GM19023 (cell line): ENCODE measurements at regions not wholly inside any gene's neighbourhood (a gene's known extent, or its start where the extent isn't known, plus 50 kb on each side); places are given as distances from the start of the nearest gene placed in this dataset.
"Not testable (repeated sequence)": the region's sequence is repeated elsewhere in the genome, so short reads cannot be mapped to it uniquely, and the experiment has no call there.

Experiments used
- ATAC-seq: cut with Tn5 transposase; IDR thresholded peaks from one replicate; pipeline ENCODE4 v1.9.1; 2021; ENCODE audit warnings: mild to moderate bottlenecking, moderate library complexity; ENCODE audit not compliant: unreplicated experiment

DNA sequence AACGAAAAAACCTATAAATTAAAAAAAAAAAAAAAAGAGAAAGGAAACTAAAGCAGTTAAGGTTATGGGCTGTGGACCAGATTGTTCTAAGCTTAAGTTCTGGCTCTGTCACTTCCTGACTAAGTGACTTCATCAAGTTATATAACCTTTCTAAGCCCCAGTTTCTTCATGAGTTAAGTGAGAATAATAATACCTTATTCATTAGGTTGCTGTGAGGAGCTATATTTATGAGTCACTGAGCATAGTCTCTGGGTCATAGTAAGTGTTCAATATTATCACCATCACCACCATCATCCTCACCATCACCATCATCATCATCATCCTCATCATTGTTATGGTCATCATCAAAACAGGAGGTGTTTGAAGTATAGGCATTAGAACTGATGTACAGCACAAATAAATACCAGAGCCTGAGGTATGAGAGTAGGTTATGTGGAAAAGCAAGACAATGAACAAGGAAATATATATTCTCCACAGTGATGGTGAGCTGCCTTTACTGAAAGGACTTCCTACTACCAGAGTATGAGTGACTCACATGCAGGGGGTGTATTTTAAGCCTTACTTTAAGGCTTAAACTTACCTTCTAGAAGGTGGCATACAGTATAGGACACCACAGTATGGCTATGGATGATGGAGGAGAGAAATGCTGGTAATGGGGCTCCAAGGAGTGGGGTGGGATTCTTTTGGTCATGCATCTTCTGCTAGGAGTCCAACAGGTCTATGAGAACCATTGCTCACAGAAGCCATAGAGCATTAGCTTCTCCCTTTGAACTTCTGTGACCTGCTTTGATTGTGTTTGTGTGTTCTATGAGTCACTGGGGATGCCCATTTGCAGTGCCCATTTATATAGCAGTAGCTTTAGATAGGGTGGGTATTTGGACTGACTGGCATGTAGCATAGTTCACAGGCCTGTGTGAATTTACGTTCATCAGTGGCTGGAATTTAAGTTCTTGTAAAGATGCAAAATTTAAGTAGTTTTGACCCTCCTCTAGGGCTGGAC lies 104.4 kb downstream of the KLF5 start:
- ATAC-seq: no peak

DNA sequence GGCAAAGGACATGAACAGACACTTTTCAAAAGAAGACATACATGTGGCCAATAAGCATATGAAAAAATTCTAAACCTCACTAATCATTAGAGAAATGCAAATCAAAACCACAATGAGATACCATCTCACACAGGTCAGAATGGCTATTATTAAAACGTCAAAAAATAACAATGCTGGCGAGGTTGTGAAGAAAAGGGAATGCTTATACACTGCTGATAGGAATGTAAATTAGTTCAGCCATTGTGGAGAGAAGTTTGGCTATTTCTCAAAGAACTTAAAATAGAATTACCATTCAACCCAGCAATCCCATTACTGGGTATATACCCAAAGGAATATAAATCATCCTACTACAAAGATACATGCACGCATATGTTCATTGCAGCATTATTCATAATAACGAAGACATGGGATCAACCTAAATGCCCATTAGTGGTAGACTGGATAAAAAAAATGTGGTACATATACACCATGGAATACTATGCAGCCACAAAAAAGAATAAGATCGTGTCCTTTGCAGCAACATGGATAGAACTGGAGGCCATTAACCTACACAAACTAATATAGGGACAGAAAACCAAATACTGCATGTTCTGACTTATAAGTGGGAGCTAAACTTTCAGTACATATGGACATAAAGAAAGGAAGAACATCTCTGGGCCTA lies 101.7 kb downstream of the KLF5 start:
- not testable (repeated sequence) for ATAC-seq

DNA sequence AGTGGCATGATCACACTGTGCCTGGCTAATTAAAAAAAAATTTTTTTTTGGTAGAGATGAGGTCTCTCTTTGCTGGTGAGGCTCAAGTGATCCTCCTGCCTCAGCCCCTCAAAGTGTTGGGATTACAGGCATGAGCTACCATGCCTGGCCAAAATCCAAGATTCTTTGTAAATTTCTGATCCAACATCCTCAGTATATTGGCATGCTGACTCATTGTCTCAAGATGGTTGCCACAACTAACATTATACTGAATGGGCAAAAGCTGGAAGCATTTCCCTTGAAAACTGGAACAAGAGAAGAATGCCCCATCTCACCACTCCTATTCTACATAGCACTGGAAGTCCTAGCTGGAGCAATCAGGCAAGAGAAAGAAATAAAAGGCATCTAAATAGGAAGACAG lies 100.0 kb downstream of the KLF5 start:
- no peak for ATAC-seq

DNA sequence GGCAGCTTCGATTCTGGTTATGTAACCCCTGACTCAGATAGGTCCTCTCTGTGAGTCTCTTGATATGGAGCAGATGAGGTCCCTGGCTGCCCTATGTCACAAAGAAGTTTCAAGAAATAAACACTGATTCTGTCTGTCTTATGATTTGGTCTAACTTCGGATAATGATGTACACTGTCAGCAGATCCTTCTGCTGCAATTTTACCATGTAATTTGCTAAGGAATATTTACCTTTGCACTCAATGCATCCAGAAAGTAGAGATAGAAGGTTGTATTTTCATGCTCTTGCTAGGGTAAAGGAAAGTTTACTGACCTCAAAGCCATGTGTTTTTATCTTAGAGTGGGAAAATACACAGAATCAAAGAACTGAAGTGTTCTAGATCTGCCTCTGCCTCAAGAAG lies 98.2 kb downstream of the KLF5 start:
- no peak for ATAC-seq

DNA sequence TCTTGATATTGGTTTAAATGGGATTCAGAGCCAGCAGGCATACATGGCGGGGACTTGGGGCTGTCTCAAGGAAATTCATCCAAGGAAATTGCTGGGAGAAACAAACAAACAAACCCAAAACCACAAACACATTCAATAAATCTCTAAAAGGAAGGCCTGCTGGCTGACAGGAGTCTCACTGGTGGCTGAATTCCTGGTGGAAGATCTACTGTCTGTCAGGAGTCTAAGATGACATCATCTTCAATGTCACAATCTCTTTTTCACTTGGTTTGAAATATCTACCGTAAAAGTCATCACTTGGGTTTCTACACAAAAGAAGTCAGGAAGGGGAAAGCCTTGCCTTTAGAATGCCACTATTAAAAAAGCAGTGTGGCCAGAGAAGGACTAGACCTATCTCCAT lies 87.9 kb downstream of the KLF5 start:
- no peak for ATAC-seq

DNA sequence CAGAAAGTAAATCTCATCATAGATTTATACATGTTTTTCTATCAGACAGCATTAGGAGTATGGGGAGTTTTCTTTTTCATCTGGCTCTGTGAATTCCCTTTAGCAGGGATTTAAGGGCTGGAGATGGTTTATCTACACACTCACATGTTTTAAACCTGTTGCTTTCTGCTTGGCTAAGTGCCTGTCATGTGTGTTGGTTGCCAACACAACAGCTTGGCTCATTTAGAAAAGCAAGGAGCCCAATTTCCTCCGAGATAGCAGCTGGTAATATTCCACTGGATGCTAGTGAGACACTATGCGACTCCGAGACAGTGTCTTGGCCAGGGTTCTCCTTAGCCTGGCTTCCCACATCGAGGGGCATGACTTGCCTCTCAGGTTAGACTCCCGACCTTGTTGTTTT lies 83.3 kb downstream of the KLF5 start:
- ATAC-seq: no peak

DNA sequence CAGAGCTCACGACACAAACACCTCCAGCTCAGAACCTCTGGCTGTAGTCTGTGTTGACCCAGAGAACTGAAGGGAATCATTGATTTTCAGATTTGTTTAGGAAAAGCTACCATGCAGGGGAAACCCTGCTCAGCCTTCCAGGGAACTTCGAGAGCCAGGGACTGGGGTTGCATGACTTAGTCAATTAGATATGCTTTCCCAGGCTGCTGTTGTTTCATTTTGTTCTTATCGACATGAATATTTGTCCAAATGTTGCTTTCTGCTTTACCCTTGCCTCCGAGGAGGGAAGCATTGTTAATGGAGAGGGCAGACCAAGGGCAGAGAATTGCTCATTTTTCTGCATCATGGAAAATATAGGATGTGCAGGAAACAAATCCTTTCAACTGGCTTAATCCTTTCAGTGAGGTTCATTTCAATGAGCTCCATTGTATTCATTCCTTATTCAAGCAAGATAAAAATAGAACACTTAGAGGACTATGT lies 82.5 kb downstream of the KLF5 start:
- no peak for ATAC-seq

DNA sequence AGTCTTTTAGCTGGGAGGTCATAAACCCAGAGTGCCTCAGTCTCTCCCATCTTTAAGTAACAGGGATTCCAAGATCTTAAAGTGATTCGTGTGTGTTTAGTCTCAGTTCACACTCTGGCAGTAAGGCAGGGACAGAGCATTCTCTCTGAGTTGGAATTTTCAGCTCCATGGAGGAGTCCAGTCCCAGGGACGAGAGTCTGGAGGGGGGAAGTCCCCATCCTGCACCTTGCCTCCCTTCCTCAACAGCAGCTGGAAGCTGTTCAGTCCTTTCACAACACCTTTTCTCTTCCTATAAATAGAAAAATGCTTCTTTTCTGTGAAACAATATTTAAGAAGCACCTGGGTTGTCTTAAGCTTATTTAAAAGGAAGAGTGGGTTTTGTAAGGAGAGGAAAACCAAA lies 82.0 kb downstream of the KLF5 start:
- no peak for ATAC-seq

DNA sequence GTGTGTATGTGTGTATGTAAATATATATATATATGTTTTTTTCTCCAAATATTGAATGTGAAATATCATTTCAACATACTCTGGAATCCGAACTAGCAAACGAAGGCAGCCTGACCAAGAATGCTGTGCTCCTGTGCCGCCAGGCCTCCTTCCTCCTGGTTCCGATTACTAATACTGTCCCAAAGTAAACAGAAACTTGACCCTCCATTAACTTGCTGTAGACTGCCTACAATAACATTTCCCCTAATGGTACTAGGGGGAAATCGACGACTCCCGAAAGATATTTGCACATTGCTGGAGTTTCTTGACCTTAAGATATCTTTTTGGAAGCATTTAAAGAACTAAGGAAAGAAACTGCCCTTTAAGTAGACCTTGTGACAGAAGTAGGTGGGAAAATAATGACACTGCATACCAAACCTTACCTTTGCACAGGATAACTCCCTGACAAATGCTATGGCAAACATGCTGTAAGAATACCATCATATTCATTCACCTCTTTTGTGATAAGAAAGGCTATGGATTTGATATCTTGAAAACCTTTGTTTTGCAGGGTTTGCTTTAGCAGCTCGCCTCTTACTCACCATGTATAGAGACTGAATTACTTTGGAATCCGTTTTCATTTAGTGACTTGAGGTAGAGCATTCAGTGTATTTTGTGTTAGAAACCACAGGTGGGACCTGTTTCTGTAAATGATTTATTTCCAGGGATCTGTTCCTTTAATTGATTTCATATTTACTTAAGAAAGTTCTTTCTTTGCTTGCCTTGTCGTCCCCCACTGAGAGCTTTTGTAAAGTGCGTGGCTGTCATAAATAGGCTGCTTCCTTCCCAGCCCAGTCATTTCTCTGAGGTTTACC lies 80.1 kb downstream of the KLF5 start:
- no peak for ATAC-seq

DNA sequence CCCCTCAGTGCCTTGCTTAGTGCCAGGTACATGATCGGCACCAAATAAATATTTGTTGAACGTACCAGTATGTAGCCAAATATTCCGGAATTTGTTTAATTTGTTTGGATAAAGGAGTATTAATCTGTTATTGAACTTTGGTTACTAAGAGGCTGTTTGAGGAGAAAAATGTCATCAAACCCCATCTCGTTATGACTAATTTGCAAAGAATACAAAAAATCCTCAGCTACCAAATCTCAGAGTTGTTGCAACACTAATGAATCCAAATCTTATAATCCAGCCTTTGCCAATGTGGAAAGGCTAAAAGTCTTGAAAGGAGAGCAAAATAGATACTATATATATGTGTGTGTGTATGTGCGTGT lies 79.5 kb downstream of the KLF5 start:
- no peak for ATAC-seq

DNA sequence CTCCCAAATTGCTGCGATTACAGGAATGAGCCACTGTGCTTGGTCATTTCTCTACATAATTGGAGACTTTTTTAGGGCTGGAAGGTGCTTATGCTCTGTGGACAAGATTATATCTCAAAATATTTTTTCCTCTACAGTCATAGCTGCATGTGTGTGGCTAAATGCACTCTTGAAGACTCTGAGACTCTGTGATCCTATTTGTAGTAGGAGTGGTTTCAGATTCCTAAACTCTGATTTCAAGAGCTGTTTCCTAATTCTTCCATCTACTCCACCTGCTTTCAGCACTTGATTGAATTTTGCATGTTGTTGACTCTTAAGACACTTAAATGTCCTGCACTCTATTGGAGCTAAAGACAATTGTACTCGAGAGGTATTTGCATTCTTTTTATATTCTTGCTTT lies 78.0 kb downstream of the KLF5 start:
- no peak for ATAC-seq

DNA sequence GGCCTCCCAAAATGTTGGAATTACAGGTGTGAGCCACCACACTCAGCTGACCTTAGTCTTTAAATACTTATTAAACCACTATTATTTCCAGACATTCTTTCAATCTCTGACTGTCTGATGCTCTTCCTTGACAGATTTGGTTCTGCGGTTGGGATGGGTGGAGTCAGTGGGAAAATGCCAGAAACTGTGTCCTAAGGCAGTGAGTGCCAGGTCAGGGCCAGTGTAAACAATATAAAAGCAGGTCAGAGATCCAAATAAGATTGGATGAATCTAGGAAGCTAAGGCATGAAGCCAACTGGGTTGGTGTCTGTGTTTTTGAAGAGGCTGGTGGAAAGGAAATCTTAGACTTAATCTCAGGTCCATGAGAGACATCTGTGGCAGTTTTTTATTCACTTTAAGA lies 74.7 kb downstream of the KLF5 start:
- ATAC-seq: no peak

DNA sequence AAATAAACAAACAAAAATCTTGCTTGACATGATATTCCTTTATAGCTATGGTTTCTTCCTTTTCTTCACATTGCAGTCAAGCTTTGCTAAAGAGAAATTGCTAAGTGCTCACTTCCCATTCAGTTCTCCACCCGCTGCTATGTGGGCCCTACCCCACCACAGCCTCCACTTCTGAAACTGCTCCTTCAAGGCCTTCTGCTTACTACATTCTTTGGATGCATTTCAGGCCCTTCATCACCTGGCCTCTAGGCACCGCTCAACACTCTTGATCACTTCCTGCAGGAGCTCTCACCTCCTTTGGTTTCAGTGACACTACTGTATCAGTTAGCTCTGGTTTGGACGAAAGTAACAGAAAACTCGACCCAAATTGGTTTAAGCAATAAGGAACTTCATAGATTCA lies 72.4 kb downstream of the KLF5 start:
- ATAC-seq: no peak

DNA sequence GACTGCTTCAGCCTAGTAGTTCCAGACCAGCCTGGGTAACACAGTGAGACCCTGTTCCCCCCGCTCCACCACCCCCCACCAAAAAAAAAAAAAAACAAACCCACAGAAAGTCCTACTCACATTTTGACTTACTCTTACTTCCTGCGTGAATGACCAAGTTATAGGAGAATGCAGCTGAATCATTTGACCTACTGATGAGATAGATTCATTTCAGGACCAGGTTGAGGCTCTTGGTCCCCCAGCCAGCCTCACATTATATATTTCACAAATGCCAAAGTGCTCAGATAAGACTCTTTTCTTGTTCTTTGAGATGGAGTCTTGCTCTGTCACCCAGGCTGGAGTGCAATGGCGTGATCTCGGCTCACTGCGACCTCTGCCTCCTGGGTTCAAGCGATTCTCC lies 70.2 kb downstream of the KLF5 start:
- no peak for ATAC-seq
